D341Med (cell line): ENCODE measurements at regions not wholly inside any gene's neighbourhood (a gene's known extent, or its start where the extent isn't known, plus 50 kb on each side); places are given as distances from the start of the nearest gene placed in this dataset.

ENCODE experiments used
- DNase-seq: peaks from one replicate; pipeline ENCODE4 v3.0.0; 2012; ENCODE audit warnings: low spot score

- DNase-seq: no peak
Observed at GRCh38 chr5:20420991-20421595, 433.1 kb upstream of the CDH18 start.
